ENCODE measurements at regions not wholly inside any gene's neighbourhood (a gene's known extent, or its start where the extent isn't known, plus 50 kb on each side); places are given as distances from the start of the nearest gene placed in this dataset.

DNA sequence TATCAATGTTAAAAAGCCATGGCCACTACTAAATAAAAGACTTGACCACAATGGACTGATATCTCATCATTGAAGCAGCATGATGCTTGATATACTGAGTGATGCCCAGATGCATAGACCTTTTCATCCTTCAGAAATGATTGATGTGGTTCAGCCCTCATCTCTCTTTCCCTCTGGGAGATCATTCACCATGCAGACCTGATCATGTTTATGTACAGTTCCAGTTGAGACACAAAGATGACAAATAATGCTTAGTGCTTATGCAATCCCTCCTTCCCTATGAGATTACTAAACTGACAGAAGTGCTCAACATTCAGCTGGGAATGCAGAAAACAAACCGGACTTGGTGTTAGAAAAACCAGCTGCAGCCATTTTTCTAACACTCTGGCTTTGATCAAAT, 91.9 kb upstream of the TLR4 start:
- no peak for DNase-seq
- H3K4me2 ChIP-seq, result no peak overlapping the region
- H3K9me3 ChIP-seq (ENCODE audit: insufficient read depth, low read depth), result no peaks in the 10 kb centered on the region
- no peaks in the 10 kb centered on the region for H3K4me1 ChIP-seq (replicated peaks; ENCODE audit: insufficient read depth)
- no peaks in the 10 kb centered on the region for H3F3A ChIP-seq (ENCODE audit: insufficient read depth, low read depth)
- no peaks in the 10 kb centered on the region for H3K36me3 ChIP-seq (ENCODE audit: low read depth)
- H3K27me3 ChIP-seq (ENCODE audit: insufficient read depth, low read depth), result no peaks in the 10 kb centered on the region; the same call in 1 of the 2 replicates
- POLR2A ChIA-PET (ENCODE audit: unreplicated experiment), result no interaction called here
- TF ChIP-seq CTCF (conservative IDR thresholded peaks at IDR 0.05) (no peak), EZH2 (IDR thresholded peaks at IDR 0.05; ENCODE audit: low read depth) (no peak)
- no TSS peak for BruUV-seq (replicated peaks)
- no peak overlapping the region for H2AFZ ChIP-seq
- no peaks in the 10 kb centered on the region for H3K79me2 ChIP-seq (ENCODE audit: low read depth)
- no peak overlapping the region for H3K4me3 ChIP-seq
- H3K9me2 ChIP-seq (ENCODE audit: insufficient read depth), result no peaks in the 10 kb centered on the region
- intact Hi-C loops (cut with micrococcal nuclease; ENCODE audit: unreplicated experiment), result no loop called here
- no peaks in the 10 kb centered on the region for H4K20me1 ChIP-seq (ENCODE audit: insufficient read depth)
- CTCF ChIA-PET, result no interaction called here
- H3K27ac ChIP-seq, result no peak overlapping the region

GRCh38 chr9:117597977-117598376, 106.2 kb upstream of the TLR4 start:
- Histone ChIP-seq H3K9me2 (ENCODE audit: insufficient read depth) (no peaks in the 10 kb centered on the region), H3K27me3 (ENCODE audit: insufficient read depth, low read depth) (no peaks in the 10 kb centered on the region; the same call in 1 of the 2 replicates), H3K4me3 (no peak overlapping the region), H3K79me2 (ENCODE audit: low read depth) (no peaks in the 10 kb centered on the region), H3K4me1 (replicated peaks; ENCODE audit: insufficient read depth) (no peaks in the 10 kb centered on the region), H3K9me3 (ENCODE audit: insufficient read depth, low read depth) (no peaks in the 10 kb centered on the region), H2AFZ (no peak overlapping the region), H3F3A (ENCODE audit: insufficient read depth, low read depth) (no peaks in the 10 kb centered on the region), H3K36me3 (ENCODE audit: low read depth) (no peaks in the 10 kb centered on the region), H3K4me2 (no peak overlapping the region), H3K27ac (no peak overlapping the region), H4K20me1 (ENCODE audit: insufficient read depth) (no peaks in the 10 kb centered on the region)
- CTCF ChIA-PET, result no interaction called here
- TF ChIP-seq CTCF (conservative IDR thresholded peaks at IDR 0.05), result no peak
- no peak for TF ChIP-seq EZH2 (IDR thresholded peaks at IDR 0.05; ENCODE audit: low read depth)
- BruUV-seq (replicated peaks), result no TSS peak
- DNase-seq, result no peak
- POLR2A ChIA-PET (ENCODE audit: unreplicated experiment), result no interaction called here
- intact Hi-C loops (cut with micrococcal nuclease; ENCODE audit: unreplicated experiment), result no loop called here

DNA sequence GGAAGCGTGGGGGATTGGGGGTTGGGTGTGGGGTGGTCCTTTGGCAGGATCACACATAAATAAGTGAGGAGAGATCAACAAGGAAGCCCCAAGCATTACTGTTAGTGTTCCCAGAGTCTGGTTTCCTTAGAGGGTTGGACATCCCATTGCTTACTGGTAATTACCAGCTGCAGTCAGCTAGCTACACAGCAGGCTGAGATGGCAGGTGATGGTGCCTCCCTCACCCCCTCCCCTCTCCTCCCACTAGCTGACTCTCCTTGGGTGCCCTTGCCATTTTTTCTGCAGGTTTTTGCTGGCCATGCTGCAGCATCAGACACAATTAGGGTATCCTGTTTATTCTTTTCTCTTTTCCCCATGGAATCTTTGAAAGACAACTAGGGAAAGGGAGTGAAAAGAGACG, 107.5 kb upstream of the TLR4 start:
- no peak for DNase-seq
- Histone ChIP-seq H3K9me3 (ENCODE audit: insufficient read depth, low read depth) (no peaks in the 10 kb centered on the region), H3K27me3 (ENCODE audit: insufficient read depth, low read depth) (no peaks in the 10 kb centered on the region; the same call in 1 of the 2 replicates), H3K9me2 (ENCODE audit: insufficient read depth) (no peaks in the 10 kb centered on the region), H3K4me3 (no peak overlapping the region), H2AFZ (no peak overlapping the region), H3K36me3 (ENCODE audit: low read depth) (no peaks in the 10 kb centered on the region), H3K27ac (no peak overlapping the region), H3K4me2 (no peak overlapping the region), H3K79me2 (ENCODE audit: low read depth) (no peaks in the 10 kb centered on the region), H4K20me1 (ENCODE audit: insufficient read depth) (no peaks in the 10 kb centered on the region), H3K4me1 (replicated peaks; ENCODE audit: insufficient read depth) (no peaks in the 10 kb centered on the region), H3F3A (ENCODE audit: insufficient read depth, low read depth) (no peaks in the 10 kb centered on the region)
- BruUV-seq (replicated peaks), result no TSS peak
- TF ChIP-seq CTCF (conservative IDR thresholded peaks at IDR 0.05) (no peak), EZH2 (IDR thresholded peaks at IDR 0.05; ENCODE audit: low read depth) (no peak)
- intact Hi-C loops (cut with micrococcal nuclease; ENCODE audit: unreplicated experiment), result no loop called here
- ChIA-PET CTCF (no interaction called here), POLR2A (ENCODE audit: unreplicated experiment) (no interaction called here)
